Naive B cell (primary cell): ENCODE measurements at regions not wholly inside any gene's neighbourhood (a gene's known extent, or its start where the extent isn't known, plus 50 kb on each side); places are given as distances from the start of the nearest gene placed in this dataset.

Experiments used
- ATAC-seq, 2 donors: fragments of 150-1000 bp; cut with Tn5 transposase; 2 replicates each; pipeline ENCODE4 v1.10.0; 2021; ENCODE audit warnings: low read depth in 2 of 2, mild to moderate bottlenecking in 2 of 2, moderate library complexity in 2 of 2
- DNase-seq: peaks from one replicate; pipeline ENCODE4 v3.0.0; 2022
- H3K27ac Mint-ChIP-seq, 6 donors: one replicate each; pipeline ENCODE4 v1.8.0; 2020 to 2022; ENCODE audit warnings: mild to moderate bottlenecking in 6 of 6, mixed read lengths in 6 of 6, moderate library complexity in 5 of 6, inconsistent platforms in 2 of 6
- H3K27me3 Mint-ChIP-seq, 3 donors: one replicate each; pipeline ENCODE4 v1.8.0; 2021 to 2022; ENCODE audit warnings: mixed read lengths in 3 of 3, mild to moderate bottlenecking in 1 of 3
- H3K36me3 Mint-ChIP-seq, 2 donors: one replicate each; pipeline ENCODE4 v1.8.0; 2020 to 2022; ENCODE audit warnings: mixed read lengths in 2 of 2, inconsistent platforms in 1 of 2, mild to moderate bottlenecking in 1 of 2
- H3K4me1 Mint-ChIP-seq, 3 donors: one replicate each; pipeline ENCODE4 v1.8.0; 2020 to 2022; ENCODE audit warnings: mixed read lengths in 3 of 3, inconsistent platforms in 1 of 3, mild to moderate bottlenecking in 1 of 3, moderate library complexity in 1 of 3
- H3K4me3 Mint-ChIP-seq, 8 donors: one replicate each; pipeline ENCODE4 v1.8.0; 2020 to 2022; ENCODE audit warnings: mild to moderate bottlenecking in 8 of 8, mixed read lengths in 8 of 8, moderate library complexity in 8 of 8, inconsistent platforms in 2 of 8
- H3K9me3 Mint-ChIP-seq, 7 donors: one replicate each; pipeline ENCODE4 v1.8.0; 2020 to 2022; ENCODE audit warnings: mixed read lengths in 7 of 7, mild to moderate bottlenecking in 5 of 7, inconsistent platforms in 2 of 7, moderate library complexity in 1 of 7

DNA sequence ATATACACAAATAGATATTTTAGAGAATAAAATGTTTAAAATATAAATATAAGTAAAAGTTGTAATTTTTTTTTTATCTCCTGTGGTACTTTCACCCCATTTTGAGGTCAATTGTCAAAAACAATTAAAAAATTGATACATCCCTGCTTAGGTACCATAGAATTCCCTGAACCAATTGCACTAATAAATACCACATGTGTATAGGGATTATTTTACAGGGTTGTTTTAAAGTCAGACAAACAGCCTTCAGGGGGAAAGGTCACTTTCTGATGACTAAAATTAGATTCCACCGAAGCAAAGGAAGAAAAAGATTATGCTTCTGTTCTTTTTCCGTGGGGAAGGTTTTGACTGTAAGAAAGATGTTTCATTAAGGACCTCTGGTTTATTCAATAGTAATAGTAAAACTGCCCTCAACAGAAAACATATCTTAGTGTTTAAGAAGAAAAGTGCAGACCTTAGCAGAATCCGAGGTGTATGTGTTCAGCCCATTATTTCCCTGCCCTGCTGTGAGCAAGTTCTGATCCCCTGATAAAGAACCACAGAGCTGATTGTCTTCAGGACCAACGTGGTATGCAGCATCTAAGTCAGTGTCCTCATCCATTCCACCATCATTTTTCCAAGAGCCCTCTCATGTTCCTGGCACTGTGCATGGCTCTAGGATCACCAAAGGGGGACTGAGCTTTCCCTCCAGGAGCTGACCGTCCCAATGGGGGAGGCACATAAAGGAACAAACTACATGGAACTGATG lies 132.9 kb upstream of the IL12A start:
- no peak overlapping the region for H3K4me3 Mint-ChIP-seq
- DNase-seq (no peak), ATAC-seq (no peak)
- peaks cover 14 to 32% (median 24%) of the 10 kb centered on the region in 3 donors for H3K4me1 Mint-ChIP-seq
- peaks cover 7 to 20% (median 15%) of the 10 kb centered on the region in 3 donors for H3K27me3 Mint-ChIP-seq
- H3K9me3 Mint-ChIP-seq, result peaks cover 0 to 3% (median 0%) of the 10 kb centered on the region in 7 donors
- H3K27ac Mint-ChIP-seq, result no peak overlapping the region
- H3K36me3 Mint-ChIP-seq, result no peaks in the 10 kb centered on the region

DNA sequence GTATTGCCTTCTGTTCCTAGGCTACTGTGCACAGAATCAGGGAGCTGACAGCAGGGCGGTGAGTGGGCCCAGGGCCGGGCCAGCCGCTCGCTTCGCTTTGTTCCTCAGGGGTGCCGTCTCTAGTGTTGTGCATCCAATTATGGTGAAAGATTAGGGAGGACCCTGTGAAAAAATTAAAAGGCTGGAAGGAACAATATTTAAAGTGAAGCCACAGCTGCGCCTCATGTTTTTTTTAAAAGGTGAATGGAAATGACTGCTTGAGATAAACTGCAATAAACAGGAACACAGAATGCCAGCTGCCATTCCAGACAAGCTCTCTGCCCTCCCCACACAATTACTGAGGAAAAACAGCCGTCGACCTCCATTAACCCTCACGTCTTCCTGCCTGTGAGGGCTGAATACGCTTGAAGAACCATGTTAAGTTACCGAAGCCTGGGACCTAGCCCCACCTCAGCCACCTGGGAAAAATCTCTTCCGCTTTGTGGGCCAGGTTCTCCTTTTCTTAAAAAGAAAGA lies 132.0 kb upstream of the IL12A start:
- ATAC-seq (peak; percentile 71 to 75), DNase-seq (peak; percentile 16)
- H3K4me1 Mint-ChIP-seq, result peaks cover 22 to 41% (median 32%) of the 10 kb centered on the region in 3 donors
- no peaks in the 10 kb centered on the region for H3K36me3 Mint-ChIP-seq
- peaks cover 7 to 17% (median 15%) of the 10 kb centered on the region in 3 donors for H3K27me3 Mint-ChIP-seq
- H3K9me3 Mint-ChIP-seq, result no peaks in the 10 kb centered on the region
- peak overlapping the region in 3 of 6 donors; percentile 28 to 71 (median 57) for H3K27ac Mint-ChIP-seq
- peak overlapping the region; percentile 3 to 79 (median 66) for H3K4me3 Mint-ChIP-seq

DNA sequence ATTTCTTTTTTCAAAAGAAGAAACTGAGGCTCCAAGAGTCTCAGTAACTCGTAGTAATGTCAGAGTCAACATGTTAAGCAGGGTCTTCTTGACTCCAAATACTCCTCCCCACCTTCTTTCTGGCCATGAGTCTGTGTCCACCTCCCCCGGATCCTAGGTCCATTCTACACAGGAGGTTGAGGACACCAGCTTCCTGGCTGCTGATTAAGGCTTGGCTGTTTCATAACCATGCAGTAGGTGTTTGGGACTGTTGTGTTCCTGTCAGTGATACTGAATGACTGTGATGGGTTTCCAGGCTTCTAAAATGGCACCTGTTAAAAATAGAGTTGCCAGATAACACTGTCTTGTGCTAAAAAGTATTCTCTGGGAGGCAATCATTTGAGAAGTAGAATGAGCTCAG lies 130.8 kb upstream of the IL12A start:
- Mint-ChIP-seq H3K4me1 (peaks cover 23 to 41% (median 35%) of the 10 kb centered on the region in 3 donors), H3K9me3 (no peaks in the 10 kb centered on the region), H3K4me3 (no peak overlapping the region), H3K27ac (no peak overlapping the region), H3K36me3 (no peaks in the 10 kb centered on the region), H3K27me3 (peaks cover 5 to 12% (median 8%) of the 10 kb centered on the region in 3 donors)
- ATAC-seq (no peak), DNase-seq (no peak)

DNA sequence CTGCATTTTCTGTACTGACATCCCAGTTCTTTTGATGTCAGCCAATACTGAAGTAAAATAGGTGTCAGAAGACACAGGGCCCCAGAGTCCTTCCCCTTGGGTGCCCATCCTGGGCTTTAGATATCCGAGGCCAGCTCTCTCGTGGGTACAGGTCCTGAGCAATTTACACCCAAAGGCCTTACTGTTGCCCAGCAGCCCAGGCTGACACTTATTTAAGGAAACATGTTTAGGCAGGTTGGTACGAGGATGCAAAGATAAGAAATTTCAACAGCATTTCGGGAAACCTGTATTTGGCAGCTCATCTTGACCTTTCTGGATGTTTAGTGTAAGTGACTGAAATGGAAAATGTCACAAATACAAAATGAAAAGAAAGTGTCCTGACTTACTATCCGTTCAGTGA lies 130.0 kb upstream of the IL12A start:
- no peak for DNase-seq
- Mint-ChIP-seq H3K4me1 (peaks cover 23 to 37% (median 30%) of the 10 kb centered on the region in 3 donors), H3K4me3 (no peak overlapping the region), H3K27ac (peak overlapping the region in 1 of 6 donors; percentile 16), H3K36me3 (no peaks in the 10 kb centered on the region), H3K27me3 (peaks cover 0 to 6% (median 0%) of the 10 kb centered on the region in 3 donors), H3K9me3 (no peaks in the 10 kb centered on the region)
- no peak for ATAC-seq

DNA sequence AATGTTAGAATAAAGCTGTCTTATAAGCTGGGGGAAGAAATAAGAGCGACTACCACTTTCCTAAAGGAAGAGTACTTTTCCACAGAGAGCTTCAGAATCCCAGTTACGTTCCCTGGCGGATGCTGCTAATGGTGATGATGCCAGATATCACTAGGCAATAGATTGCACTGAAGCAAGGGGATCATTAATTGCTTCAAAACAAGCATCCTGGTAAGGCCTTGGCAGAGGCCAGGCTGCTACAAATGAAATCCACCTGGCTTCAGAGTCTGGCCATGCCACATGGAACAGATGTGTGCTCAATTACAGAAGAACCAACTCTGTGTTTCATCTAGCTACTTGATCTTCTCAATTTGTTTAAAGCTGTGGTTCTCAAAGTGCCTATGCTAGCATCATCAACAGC lies 129.2 kb upstream of the IL12A start:
- peaks cover 23 to 37% (median 30%) of the 10 kb centered on the region in 3 donors for H3K4me1 Mint-ChIP-seq
- peak overlapping the region in 1 of 6 donors; percentile 48 for H3K27ac Mint-ChIP-seq
- no peak for ATAC-seq
- H3K36me3 Mint-ChIP-seq, result no peaks in the 10 kb centered on the region
- no peak for DNase-seq
- H3K9me3 Mint-ChIP-seq, result no peaks in the 10 kb centered on the region
- H3K4me3 Mint-ChIP-seq, result no peak overlapping the region
- peaks cover 0 to 6% (median 0%) of the 10 kb centered on the region in 3 donors for H3K27me3 Mint-ChIP-seq

DNA sequence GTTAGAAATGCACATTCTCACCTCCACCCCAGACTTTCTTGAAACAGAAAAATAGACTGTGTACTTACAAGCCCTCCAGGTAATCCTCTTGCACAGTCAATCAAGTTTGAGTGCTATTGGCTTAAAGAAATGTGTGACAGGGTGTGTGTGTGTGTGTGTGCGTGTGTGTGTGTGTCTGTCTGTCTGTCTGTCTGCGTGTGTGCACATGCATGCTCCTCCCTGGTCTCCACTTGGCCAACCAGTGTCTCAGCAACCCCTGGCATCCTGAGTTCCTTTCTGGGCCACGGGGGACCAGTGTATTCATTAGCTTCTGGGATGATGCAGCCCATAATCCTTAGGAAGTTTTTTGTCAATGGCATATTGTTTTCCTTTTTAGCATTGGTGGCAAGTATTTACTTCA lies 128.8 kb upstream of the IL12A start:
- peaks cover 0 to 6% (median 0%) of the 10 kb centered on the region in 3 donors for H3K27me3 Mint-ChIP-seq
- DNase-seq (no peak), ATAC-seq (no peak)
- H3K9me3 Mint-ChIP-seq, result no peaks in the 10 kb centered on the region
- no peaks in the 10 kb centered on the region for H3K36me3 Mint-ChIP-seq
- H3K27ac Mint-ChIP-seq, result no peak overlapping the region
- peaks cover 23 to 37% (median 30%) of the 10 kb centered on the region in 3 donors for H3K4me1 Mint-ChIP-seq
- H3K4me3 Mint-ChIP-seq, result no peak overlapping the region

DNA sequence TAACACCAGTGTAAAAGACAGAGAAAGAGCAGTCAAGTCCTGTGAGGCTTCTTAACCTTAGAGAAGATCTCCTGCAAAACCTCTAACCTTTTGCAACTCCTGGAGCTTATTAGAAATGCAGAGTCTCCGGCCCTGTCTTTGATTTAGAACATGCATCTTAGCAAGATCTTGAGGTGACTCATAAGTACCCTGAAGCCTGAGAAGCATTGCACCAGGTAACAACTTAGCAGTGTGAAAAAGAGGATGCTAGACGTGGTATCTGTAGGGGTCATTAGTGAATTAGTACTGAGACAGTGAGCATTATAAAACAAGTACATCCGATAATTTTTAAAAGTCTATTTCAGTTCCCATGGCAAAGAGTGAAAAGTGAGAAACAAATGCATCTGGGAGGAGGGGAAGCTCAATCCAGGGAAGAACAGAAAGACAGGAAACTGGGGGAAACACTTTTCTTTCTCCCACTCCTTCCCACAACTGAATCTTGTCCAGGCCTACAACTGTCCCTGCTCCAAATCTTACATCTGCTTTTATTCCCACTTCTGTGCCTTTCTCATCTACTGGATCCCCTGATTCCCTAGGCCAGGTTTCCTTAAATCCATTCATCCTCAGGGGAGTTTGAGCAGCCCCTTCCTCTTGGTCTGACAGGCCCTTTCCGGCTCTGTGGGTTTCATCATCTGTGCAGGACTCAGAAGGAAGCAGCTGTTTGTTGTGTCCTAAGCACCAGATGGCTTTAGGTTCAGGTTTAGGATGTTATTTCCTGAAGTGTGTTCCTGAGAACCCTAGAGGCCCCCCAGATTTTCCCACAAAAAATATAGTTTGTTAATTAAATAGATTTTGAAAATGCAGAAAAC lies 128.1 kb upstream of the IL12A start:
- H3K36me3 Mint-ChIP-seq, result no peaks in the 10 kb centered on the region
- H3K4me3 Mint-ChIP-seq, result no peak overlapping the region
- H3K4me1 Mint-ChIP-seq, result peaks cover 23 to 37% (median 30%) of the 10 kb centered on the region in 3 donors
- peaks cover 0 to 6% (median 0%) of the 10 kb centered on the region in 3 donors for H3K27me3 Mint-ChIP-seq
- ATAC-seq, result no peak
- no peaks in the 10 kb centered on the region for H3K9me3 Mint-ChIP-seq
- H3K27ac Mint-ChIP-seq, result peak overlapping the region in 1 of 6 donors; percentile 1
- no peak for DNase-seq

DNA sequence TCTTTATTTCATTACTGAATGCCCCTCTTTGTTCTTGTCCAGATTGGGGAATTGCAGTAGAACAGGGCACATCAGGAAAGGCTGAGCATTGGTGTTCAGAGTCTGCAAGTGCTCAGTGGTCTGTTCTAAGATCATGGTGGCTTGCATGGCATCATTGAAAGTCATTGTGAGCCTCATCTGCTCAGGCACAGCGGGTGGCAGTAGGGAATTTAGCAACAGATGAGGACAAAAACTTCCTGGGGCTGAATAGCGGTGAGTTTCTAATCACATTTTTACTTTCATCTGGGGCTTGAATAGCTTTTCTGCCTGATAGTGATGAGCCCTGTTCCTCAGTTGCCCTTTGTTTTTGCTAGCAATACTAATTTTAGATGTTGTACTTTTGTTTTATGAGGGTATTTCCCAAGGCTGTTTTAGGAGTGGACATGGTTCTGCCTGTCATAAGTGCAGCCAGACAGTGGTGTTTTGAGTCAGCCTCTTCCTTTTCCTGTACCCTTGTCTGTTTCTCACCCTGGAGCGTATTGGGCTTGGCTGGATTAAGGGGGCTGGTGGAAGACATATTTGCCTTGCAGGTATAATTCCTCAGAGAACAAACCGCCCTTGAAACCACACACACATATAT lies 127.2 kb upstream of the IL12A start:
- no peaks in the 10 kb centered on the region for H3K36me3 Mint-ChIP-seq
- ATAC-seq (peak; percentile 43 to 55), DNase-seq (no peak)
- H3K27me3 Mint-ChIP-seq, result peaks cover 0 to 6% (median 0%) of the 10 kb centered on the region in 3 donors
- H3K4me1 Mint-ChIP-seq, result peaks cover 19 to 32% (median 29%) of the 10 kb centered on the region in 3 donors
- H3K9me3 Mint-ChIP-seq, result no peaks in the 10 kb centered on the region
- peak overlapping the region in 3 of 6 donors; percentile 4 to 65 (median 53) for H3K27ac Mint-ChIP-seq
- H3K4me3 Mint-ChIP-seq, result no peak overlapping the region

DNA sequence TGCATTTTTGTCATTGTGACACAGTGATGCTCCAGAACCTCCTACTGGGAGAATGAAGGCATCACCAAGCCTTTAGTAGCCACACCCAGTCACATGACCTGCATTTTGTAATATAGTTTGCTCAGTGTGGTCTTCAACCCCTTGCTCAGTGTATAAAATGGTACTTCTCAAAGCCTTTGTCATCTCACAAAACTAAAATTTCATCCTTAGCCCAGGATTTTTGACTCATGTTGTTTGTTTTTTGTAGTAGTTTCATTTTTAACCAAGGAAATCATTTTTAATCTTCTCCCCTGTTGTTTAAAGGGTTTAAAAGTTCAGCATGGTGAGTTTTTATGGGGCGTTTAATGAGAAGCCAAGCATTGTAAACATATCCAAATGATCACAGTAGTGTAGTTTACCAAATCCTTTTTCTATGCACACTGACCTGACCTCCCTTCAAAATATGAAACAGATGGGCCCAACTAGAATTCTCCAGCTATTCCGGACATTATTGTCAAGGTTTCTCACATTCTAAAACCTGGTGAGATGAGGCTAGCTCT lies 123.5 kb upstream of the IL12A start:
- H3K27ac Mint-ChIP-seq, result no peak overlapping the region
- H3K27me3 Mint-ChIP-seq, result no peaks in the 10 kb centered on the region
- H3K4me1 Mint-ChIP-seq, result peaks cover 13 to 18% (median 17%) of the 10 kb centered on the region in 3 donors
- H3K36me3 Mint-ChIP-seq, result no peaks in the 10 kb centered on the region
- DNase-seq (no peak), ATAC-seq (no peak)
- no peak overlapping the region for H3K4me3 Mint-ChIP-seq
- H3K9me3 Mint-ChIP-seq, result no peaks in the 10 kb centered on the region

DNA sequence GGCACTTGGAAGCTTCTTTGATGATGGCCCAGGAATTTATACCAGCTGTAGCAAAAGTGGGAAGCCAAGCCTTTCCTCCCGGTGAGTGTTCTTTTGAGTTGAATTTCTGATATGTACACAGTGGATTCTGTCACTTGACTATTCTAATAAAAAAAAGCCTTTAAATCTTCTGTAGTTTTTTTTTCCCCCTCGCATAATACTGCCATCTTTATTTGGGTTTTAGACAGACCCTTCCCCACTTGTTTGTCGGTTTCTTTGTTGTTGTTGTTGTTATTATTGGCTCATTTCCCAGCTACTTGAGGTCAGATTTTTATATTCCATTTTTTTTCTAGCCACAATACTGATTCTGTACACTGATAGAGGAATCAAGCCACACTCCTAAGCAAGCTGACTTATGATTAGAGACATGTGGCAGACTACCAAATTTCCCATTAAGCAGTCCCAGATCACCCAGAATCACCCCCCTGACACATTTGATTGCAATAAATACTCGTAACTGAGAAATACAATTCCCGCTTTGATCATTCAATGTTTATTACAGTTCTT lies 122.4 kb upstream of the IL12A start:
- Mint-ChIP-seq H3K36me3 (no peaks in the 10 kb centered on the region), H3K4me1 (peaks cover 5 to 7% (median 6%) of the 10 kb centered on the region in 3 donors), H3K9me3 (no peaks in the 10 kb centered on the region), H3K27ac (peak overlapping the region in 1 of 6 donors; percentile 6), H3K27me3 (no peaks in the 10 kb centered on the region), H3K4me3 (no peak overlapping the region)
- no peak for ATAC-seq
- DNase-seq, result no peak

DNA sequence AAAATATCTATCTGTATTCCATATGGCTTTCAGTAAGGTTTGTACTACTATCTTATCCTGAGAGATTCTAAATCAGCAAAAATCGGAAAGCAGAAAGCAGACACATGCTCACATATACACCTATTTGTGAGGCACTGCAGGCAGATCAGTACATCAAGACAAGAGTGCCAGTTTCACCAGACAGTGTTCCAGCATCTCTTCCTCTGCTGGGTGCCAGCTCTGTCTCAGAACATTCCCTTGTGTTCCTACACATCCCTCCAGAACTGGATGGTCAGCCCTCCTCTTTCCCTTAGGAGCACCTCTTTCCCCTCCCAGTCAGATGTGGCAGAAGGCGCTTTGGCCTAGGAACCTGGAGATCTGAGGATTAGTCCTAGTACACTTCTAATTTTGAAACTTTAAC lies 121.3 kb upstream of the IL12A start:
- DNase-seq (no peak), ATAC-seq (no peak)
- Mint-ChIP-seq H3K27me3 (no peaks in the 10 kb centered on the region), H3K36me3 (no peaks in the 10 kb centered on the region), H3K4me1 (no peaks in the 10 kb centered on the region), H3K27ac (no peak overlapping the region), H3K4me3 (no peak overlapping the region), H3K9me3 (no peaks in the 10 kb centered on the region)

DNA sequence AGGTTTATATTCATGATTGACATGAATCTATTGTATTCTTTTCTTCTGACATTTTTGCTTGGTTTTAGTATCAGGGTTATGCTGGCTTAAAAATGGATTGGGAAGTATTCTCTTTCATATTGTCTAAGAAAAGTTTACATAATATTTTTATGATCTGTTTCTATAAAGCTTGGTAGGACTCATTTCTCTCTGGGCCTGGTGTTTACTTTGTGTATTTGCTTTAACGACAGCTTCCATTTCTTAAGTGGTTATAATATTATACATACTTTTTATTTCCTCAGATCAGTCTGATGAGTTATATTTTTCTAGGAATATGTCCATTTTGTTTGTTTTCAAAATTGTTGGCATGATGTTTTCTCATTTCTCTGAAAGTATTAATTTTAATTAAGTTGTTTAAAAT lies 117.9 kb upstream of the IL12A start:
- H3K27me3 Mint-ChIP-seq, result no peaks in the 10 kb centered on the region
- no peak overlapping the region for H3K27ac Mint-ChIP-seq
- DNase-seq, result no peak
- no peak overlapping the region for H3K4me3 Mint-ChIP-seq
- no peaks in the 10 kb centered on the region for H3K9me3 Mint-ChIP-seq
- ATAC-seq, result no peak
- no peaks in the 10 kb centered on the region for H3K36me3 Mint-ChIP-seq
- no peaks in the 10 kb centered on the region for H3K4me1 Mint-ChIP-seq
